Esophagus squamous epithelium (tissue), 5 donors: ENCODE measurements at regions not wholly inside any gene's neighbourhood (a gene's known extent, or its start where the extent isn't known, plus 50 kb on each side); places are given as distances from the start of the nearest gene placed in this dataset.
"Not testable (repeated sequence)": the region's sequence is repeated elsewhere in the genome, so short reads cannot be mapped to it uniquely, and the experiment has no call there.

Experiments used
- DNase-seq: peaks from one replicate; lab custom pipeline; 2025; lab: John Stamatoyannopoulos, UW
- H3K27ac ChIP-seq, 4 donors: fragments of 200-600 bp; sonication (generic); one replicate each; pipeline ENCODE4 v1.5.1; 2016 to 2019; ENCODE audit warnings: mild to moderate bottlenecking in 1 of 4
- H3K27me3 ChIP-seq, 4 donors: fragments of 200-600 bp; sonication (generic); 1 replicate in 3 of 4; 2 replicates in 1 of 4; pipeline versions ENCODE4 v1.5.1 to v1.6.0; 2017 to 2021; ENCODE audit warnings: antibody characterized with exemption in 1 of 4
- H3K36me3 ChIP-seq, 3 donors: fragments of 200-600 bp; sonication (generic); one replicate each; pipeline ENCODE4 v1.5.1; 2016 to 2019
- H3K4me1 ChIP-seq, 3 donors: fragments of 200-600 bp; sonication (generic); one replicate each; pipeline ENCODE4 v1.5.1; 2017 to 2019
- H3K4me3 ChIP-seq, 4 donors: fragments of 200-600 bp; sonication (generic); 1 replicate in 3 of 4; 2 replicates in 1 of 4; pipeline ENCODE4 v1.5.1; 2016 to 2019; ENCODE audit warnings: mild to moderate bottlenecking in 2 of 4, moderate library complexity in 1 of 4
- H3K9me3 ChIP-seq, 3 donors: fragments of 200-600 bp; sonication (generic); one replicate each; pipeline ENCODE4 v1.5.1; 2016 to 2019
- CTCF ChIP-seq, 6 experiments: fragments of 450-650 bp in 4 of 6; fragments of 200-600 bp in 2 of 6; sonication (generic) in 2 of 6; IDR thresholded peaks; one replicate each; pipeline ENCODE4 v1.5.1; 2016 to 2019; ENCODE audit warnings: antibody characterized with exemption in 6 of 6, mild to moderate bottlenecking in 4 of 6, moderate library complexity in 4 of 6
- POLR2A ChIP-seq, 4 donors: fragments of 450-650 bp; IDR thresholded peaks; one replicate each; pipeline ENCODE4 v1.6.1; 2017; ENCODE audit warnings: antibody characterized with exemption in 4 of 4, mild to moderate bottlenecking in 4 of 4, moderate library complexity in 3 of 4
- WGBS, 2 donors: methylation state at CpG; one replicate each; pipeline ENCODE4 v1.1.5; 2018; 5-methylcytosine and 5-hydroxymethylcytosine counted together
- intact Hi-C: fragments of 100-400 bp; cut with DNase I; formaldehyde crosslinking; loops from one replicate; pipeline ENCODE4 v1.15.0; 2022
- donor health status: DM: yes; HTN: yes; CAD: no.

DNA sequence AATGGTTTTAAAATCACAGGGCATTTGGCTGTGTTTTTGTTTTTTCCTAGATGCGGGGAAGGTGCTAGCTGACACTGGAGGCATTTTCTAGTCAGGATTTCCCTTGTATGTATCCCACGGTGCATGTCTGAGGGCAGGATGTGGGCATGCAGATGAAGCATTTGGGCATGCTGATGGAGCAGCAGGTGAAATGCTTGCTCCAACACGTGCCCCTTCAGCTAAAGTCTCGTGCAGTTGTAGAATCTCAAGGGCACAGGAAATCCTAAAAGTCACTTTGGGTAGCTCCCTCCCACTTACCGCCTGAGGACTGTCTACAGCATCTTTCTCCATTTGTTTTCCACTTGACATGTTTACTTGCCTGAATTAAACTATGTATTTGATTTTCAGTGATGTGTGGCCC, 429.4 kb upstream of the B3GAT1 start:
- TF ChIP-seq POLR2A (IDR thresholded peaks at IDR 0.05) = no peak
- no peak for TF ChIP-seq CTCF (IDR thresholded peaks at IDR 0.05)
- intact Hi-C loops = no loop called here
- 31 to 55% methylated on average over 5 of the region's 5 CpGs for WGBS, 2 donors

DNA sequence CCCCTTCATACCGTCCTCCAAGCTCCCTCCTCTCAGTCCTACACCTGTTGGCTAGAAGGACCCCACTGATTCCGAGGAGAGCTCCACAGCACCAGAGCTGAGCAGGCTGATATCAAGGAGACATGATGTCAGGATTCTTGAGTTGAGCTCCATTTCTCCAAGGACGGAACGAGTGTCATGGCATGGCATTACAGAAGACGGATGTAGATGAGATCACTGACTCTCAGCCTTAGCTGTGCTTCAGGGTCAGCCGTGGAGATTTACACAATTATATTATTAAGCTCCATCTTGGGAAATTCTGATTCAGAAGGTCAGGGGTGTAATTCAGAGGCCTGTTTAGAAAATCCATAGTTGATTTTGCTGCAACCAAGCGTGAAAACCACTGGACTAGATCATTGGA, 428.9 kb upstream of the B3GAT1 start:
- WGBS, 2 donors = 73 to 77% methylated on average over 7 of the region's 7 CpGs
- intact Hi-C loops = no loop called here
- Histone ChIP-seq H3K27me3 (peaks cover 0 to 31% (median 0%) of the 10 kb centered on the region in 4 donors), H3K27ac (no peak overlapping the region), H3K4me1 (no peaks in the 10 kb centered on the region), H3K9me3 (no peaks in the 10 kb centered on the region), H3K36me3 (no peaks in the 10 kb centered on the region), H3K4me3 (no peak overlapping the region)
- no peak for TF ChIP-seq CTCF (IDR thresholded peaks at IDR 0.05)
- TF ChIP-seq POLR2A (IDR thresholded peaks at IDR 0.05) = no peak
- no peak for DNase-seq

More for the DNA sequence above, 429.4 kb upstream of the B3GAT1 start:
- DNase-seq = no peak
- Histone ChIP-seq H3K4me1 (no peaks in the 10 kb centered on the region), H3K4me3 (no peak overlapping the region), H3K27me3 (peaks cover 0 to 31% (median 0%) of the 10 kb centered on the region in 4 donors), H3K9me3 (no peaks in the 10 kb centered on the region), H3K36me3 (no peaks in the 10 kb centered on the region), H3K27ac (no peak overlapping the region)

- DNase-seq, H3K9me3 ChIP-seq, intact Hi-C loops, H3K4me3 ChIP-seq, H3K4me1 ChIP-seq, H3K27ac ChIP-seq, H3K36me3 ChIP-seq: not testable (repeated sequence)
- WGBS, 2 donors = 48 to 83% methylated on average over 2 to 3 of the region's 4 CpGs
- peaks cover 0 to 31% (median 0%) of the 10 kb centered on the region in 4 donors for H3K27me3 ChIP-seq
Measured at GRCh38 chr11:134840165-134840564, 428.1 kb upstream of the B3GAT1 start.

- no peaks in the 10 kb centered on the region for H3K9me3 ChIP-seq
- no peak overlapping the region for H3K27ac ChIP-seq
- no peak overlapping the region for H3K4me3 ChIP-seq
- H3K4me1 ChIP-seq = no peaks in the 10 kb centered on the region
- TF ChIP-seq POLR2A (IDR thresholded peaks at IDR 0.05) (no peak), CTCF (IDR thresholded peaks at IDR 0.05) (no peak)
- 67 to 79% methylated on average over 9 to 10 of the region's 10 CpGs for WGBS, 2 donors
- no peaks in the 10 kb centered on the region for H3K36me3 ChIP-seq
- H3K27me3 ChIP-seq = peaks cover 0 to 31% (median 0%) of the 10 kb centered on the region in 4 donors
- no peak for DNase-seq
- intact Hi-C loops = no loop called here
Measured at GRCh38 chr11:134838708-134839107, 426.7 kb upstream of the B3GAT1 start.

DNA sequence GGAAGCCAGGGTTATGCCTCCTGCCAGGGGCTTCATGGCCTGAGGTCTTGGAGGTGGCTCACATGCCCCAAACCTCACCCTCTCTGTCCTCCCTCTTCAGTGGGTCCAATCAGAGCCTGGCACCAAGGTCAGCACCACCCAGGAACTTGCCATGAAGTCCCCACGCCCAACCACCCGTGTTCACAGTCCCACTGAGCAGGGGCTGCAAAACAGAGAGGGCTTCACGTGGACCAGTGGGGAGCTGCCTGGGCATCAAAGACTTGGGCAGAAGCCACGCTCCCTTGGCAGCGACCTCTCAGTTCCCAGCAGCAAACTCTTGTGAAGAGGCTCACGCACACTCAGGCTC, 425.8 kb upstream of the B3GAT1 start:
- TF ChIP-seq CTCF (IDR thresholded peaks at IDR 0.05) (no peak), POLR2A (IDR thresholded peaks at IDR 0.05) (no peak)
- no CpG with 5 or more reads among the region's 6 CpGs for WGBS, 2 donors
- Histone ChIP-seq H3K36me3 (no peaks in the 10 kb centered on the region), H3K4me3 (no peak overlapping the region), H3K9me3 (no peaks in the 10 kb centered on the region), H3K27ac (no peak overlapping the region), H3K27me3 (peaks cover 0 to 28% (median 0%) of the 10 kb centered on the region in 4 donors), H3K4me1 (no peaks in the 10 kb centered on the region)
- no peak for DNase-seq
- intact Hi-C loops = no loop called here
